ENCODE measurements at regions not wholly inside any gene's neighbourhood (a gene's known extent, or its start where the extent isn't known, plus 50 kb on each side); places are given as distances from the start of the nearest gene placed in this dataset.

GRCh38 chr10:89869180-89869579, 167.8 kb downstream of the KIF20B start:
- no peaks in the 10 kb centered on the region for H3K27me3 ChIP-seq (replicated peaks; ENCODE audit: control insufficient read depth, insufficient read depth, low read length)
- no peak overlapping the region for H3K4me3 ChIP-seq (replicated peaks; ENCODE audit: low read depth, low read length)
- no peaks in the 10 kb centered on the region for H3K36me3 ChIP-seq (ENCODE audit: control insufficient read depth, insufficient read depth, low read length)
- no peak for DNase-seq (ENCODE audit: extremely low read depth, insufficient read length)
- no peak for TF ChIP-seq CTCF (IDR thresholded peaks at IDR 0.05; ENCODE audit: insufficient read depth, low read length, poor library complexity, severe bottlenecking)

GRCh38 chr10:89869592-89870156, 168.3 kb downstream of the KIF20B start:
- Histone ChIP-seq H3K4me3 (replicated peaks; ENCODE audit: low read depth, low read length) (no peak overlapping the region), H3K36me3 (ENCODE audit: control insufficient read depth, insufficient read depth, low read length) (no peaks in the 10 kb centered on the region), H3K27me3 (replicated peaks; ENCODE audit: control insufficient read depth, insufficient read depth, low read length) (no peaks in the 10 kb centered on the region)
- DNase-seq (ENCODE audit: extremely low read depth, insufficient read length): no peak
- TF ChIP-seq CTCF (IDR thresholded peaks at IDR 0.05; ENCODE audit: insufficient read depth, low read length, poor library complexity, severe bottlenecking): no peak

DNA sequence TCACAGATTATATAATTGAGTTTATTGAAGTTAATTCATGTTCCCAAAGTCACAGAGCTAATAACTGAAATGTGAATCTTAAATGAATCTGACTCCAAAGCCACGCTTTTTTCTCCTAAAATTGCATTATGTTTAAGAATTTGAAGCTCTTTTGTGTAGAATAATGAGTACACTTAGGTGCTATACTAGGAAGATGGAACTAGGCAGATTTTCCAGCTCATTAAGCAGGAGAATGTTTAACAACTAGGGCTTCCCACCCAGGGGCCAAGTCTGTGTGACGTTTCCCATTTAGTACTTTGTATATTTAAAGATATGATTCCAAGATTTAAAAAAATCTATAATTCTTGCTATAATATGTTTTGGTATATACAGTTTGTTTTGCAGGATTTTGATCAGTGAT, 169.5 kb downstream of the KIF20B start:
- no peak for DNase-seq (ENCODE audit: extremely low read depth, insufficient read length)
- TF ChIP-seq CTCF (IDR thresholded peaks at IDR 0.05; ENCODE audit: insufficient read depth, low read length, poor library complexity, severe bottlenecking): no peak
- H3K36me3 ChIP-seq (ENCODE audit: control insufficient read depth, insufficient read depth, low read length): no peaks in the 10 kb centered on the region
- no peaks in the 10 kb centered on the region for H3K27me3 ChIP-seq (replicated peaks; ENCODE audit: control insufficient read depth, insufficient read depth, low read length)
- no peak overlapping the region for H3K4me3 ChIP-seq (replicated peaks; ENCODE audit: low read depth, low read length)

GRCh38 chr10:89873055-89873454, 171.7 kb downstream of the KIF20B start:
- Histone ChIP-seq H3K36me3 (ENCODE audit: control insufficient read depth, insufficient read depth, low read length) (no peaks in the 10 kb centered on the region), H3K27me3 (replicated peaks; ENCODE audit: control insufficient read depth, insufficient read depth, low read length) (no peaks in the 10 kb centered on the region), H3K4me3 (replicated peaks; ENCODE audit: low read depth, low read length) (no peak overlapping the region)
- no peak for DNase-seq (ENCODE audit: extremely low read depth, insufficient read length)
- TF ChIP-seq CTCF (IDR thresholded peaks at IDR 0.05; ENCODE audit: insufficient read depth, low read length, poor library complexity, severe bottlenecking): no peak

- no peak for TF ChIP-seq CTCF (IDR thresholded peaks at IDR 0.05; ENCODE audit: insufficient read depth, low read length, poor library complexity, severe bottlenecking)
- no peak overlapping the region for H3K4me3 ChIP-seq (replicated peaks; ENCODE audit: low read depth, low read length)
- no peaks in the 10 kb centered on the region for H3K27me3 ChIP-seq (replicated peaks; ENCODE audit: control insufficient read depth, insufficient read depth, low read length)
- no peaks in the 10 kb centered on the region for H3K36me3 ChIP-seq (ENCODE audit: control insufficient read depth, insufficient read depth, low read length)
- no peak for DNase-seq (ENCODE audit: extremely low read depth, insufficient read length)
Measured at GRCh38 chr10:89875557-89875956, 174.2 kb downstream of the KIF20B start.

GRCh38 chr10:89879121-89879520, 177.7 kb downstream of the KIF20B start:
- Histone ChIP-seq H3K27me3 (replicated peaks; ENCODE audit: control insufficient read depth, insufficient read depth, low read length) (no peaks in the 10 kb centered on the region; the same call in 1 of the 2 replicates), H3K36me3 (ENCODE audit: control insufficient read depth, insufficient read depth, low read length) (no peaks in the 10 kb centered on the region), H3K4me3 (replicated peaks; ENCODE audit: low read depth, low read length) (no peak overlapping the region)
- DNase-seq (ENCODE audit: extremely low read depth, insufficient read length): no peak
- TF ChIP-seq CTCF (IDR thresholded peaks at IDR 0.05; ENCODE audit: insufficient read depth, low read length, poor library complexity, severe bottlenecking): no peak
